Endothelial cell of umbilical vein (primary cell): ENCODE measurements at regions not wholly inside any gene's neighbourhood (a gene's known extent, or its start where the extent isn't known, plus 50 kb on each side); places are given as distances from the start of the nearest gene placed in this dataset.

Experiments used
- CTCF ChIP-seq, 2 donors: IDR thresholded peaks; 1 replicate in 1 of 2; 2 replicates in 1 of 2; pipeline ENCODE4 v1.5.1; 2011; ENCODE audit warnings: low read length in 2 of 2, mild to moderate bottlenecking in 2 of 2, moderate library complexity in 2 of 2, control low read depth in 1 of 2, inconsistent platforms in 1 of 2, low read depth in 1 of 2; ENCODE audit not compliant: insufficient read depth in 1 of 2; ENCODE audit errors: extremely low read depth in 1 of 2
- MYC ChIP-seq: IDR thresholded peaks from one replicate; pipeline ENCODE4 v1.6.1; 2011; ENCODE audit warnings: mild to moderate bottlenecking, low read depth, low read length
- POLR2A ChIP-seq: IDR thresholded peaks from 2 replicates; pipeline ENCODE4 v1.6.1; 2012; ENCODE audit warnings: low read depth, mild to moderate bottlenecking, control low read depth, low read length

GRCh38 chr11:17154409-17155159, 53.2 kb downstream of the PIK3C2A start:
- TF ChIP-seq CTCF (IDR thresholded peaks at IDR 0.05; ENCODE audit: extremely low read depth in 1 of 2, insufficient read depth in 1 of 2, low read depth in 1 of 2, low read length in 2 of 2) = no peak
- TF ChIP-seq POLR2A = no peak
- TF ChIP-seq MYC = no peak
